ENCODE measurements at regions not wholly inside any gene's neighbourhood (a gene's known extent, or its start where the extent isn't known, plus 50 kb on each side); places are given as distances from the start of the nearest gene placed in this dataset.

GRCh38 chr6:48835421-48835958 is 627.6 kb downstream of the MMUT start:
- DNase-seq (ENCODE audit: low spot score), result no peak
- Mint-ChIP-seq H3K27me3 (ENCODE audit: insufficient read depth) (no peaks in the 10 kb centered on the region), H3K4me1 (ENCODE audit: low read depth) (no peaks in the 10 kb centered on the region)

GRCh38 chr6:48834706-48835105 is 628.3 kb downstream of the MMUT start:
- no peak overlapping the region for H3K27ac Mint-ChIP-seq
- H3K36me3 Mint-ChIP-seq (ENCODE audit: low read depth), result no peaks in the 10 kb centered on the region
- no peak for DNase-seq (ENCODE audit: low spot score)
- intact Hi-C loops (cut with micrococcal nuclease), result no loop called here
- H3K4me1 Mint-ChIP-seq (ENCODE audit: low read depth), result no peaks in the 10 kb centered on the region
- no peaks in the 10 kb centered on the region for H3K27me3 Mint-ChIP-seq (ENCODE audit: insufficient read depth)
- no peaks in the 10 kb centered on the region for H3K9me3 Mint-ChIP-seq
- H3K4me3 Mint-ChIP-seq, result no peak overlapping the region

More at GRCh38 chr6:48835421-48835958, 627.6 kb downstream of the MMUT start:
- Mint-ChIP-seq H3K4me3 (no peak overlapping the region), H3K36me3 (ENCODE audit: low read depth) (no peaks in the 10 kb centered on the region), H3K27ac (no peak overlapping the region), H3K9me3 (peaks cover 5% of the 10 kb centered on the region)
- intact Hi-C loops (cut with micrococcal nuclease), result no loop called here

DNA sequence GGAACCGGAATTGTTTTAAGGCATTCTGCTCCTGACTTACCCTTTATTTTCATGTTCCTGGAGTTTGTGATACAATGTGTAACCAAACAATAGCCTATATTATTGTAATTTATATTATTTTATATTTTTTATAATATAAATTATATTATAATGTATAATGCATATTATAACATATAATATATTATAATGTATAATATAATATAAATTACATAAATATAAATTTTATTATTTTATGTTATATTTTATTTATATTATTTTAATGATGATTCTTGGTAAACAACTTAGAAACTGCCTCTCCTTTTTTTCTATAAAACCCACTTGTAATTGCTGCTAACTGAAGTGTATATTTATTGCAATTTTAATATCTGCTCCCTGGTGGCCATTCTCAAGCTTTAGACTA is 629.1 kb downstream of the MMUT start:
- Mint-ChIP-seq H3K27ac (no peak overlapping the region), H3K4me3 (no peak overlapping the region), H3K36me3 (ENCODE audit: low read depth) (no peaks in the 10 kb centered on the region), H3K4me1 (ENCODE audit: low read depth) (no peaks in the 10 kb centered on the region), H3K27me3 (ENCODE audit: insufficient read depth) (no peaks in the 10 kb centered on the region), H3K9me3 (no peaks in the 10 kb centered on the region)
- intact Hi-C loops (cut with micrococcal nuclease), result no loop called here
- no peak for DNase-seq (ENCODE audit: low spot score)

GRCh38 chr6:48826901-48827701 is 636.0 kb downstream of the MMUT start:
- no peaks in the 10 kb centered on the region for H3K27me3 Mint-ChIP-seq (ENCODE audit: insufficient read depth)
- no peak for DNase-seq (ENCODE audit: low spot score)
- intact Hi-C loops (cut with micrococcal nuclease), result no loop called here

DNA sequence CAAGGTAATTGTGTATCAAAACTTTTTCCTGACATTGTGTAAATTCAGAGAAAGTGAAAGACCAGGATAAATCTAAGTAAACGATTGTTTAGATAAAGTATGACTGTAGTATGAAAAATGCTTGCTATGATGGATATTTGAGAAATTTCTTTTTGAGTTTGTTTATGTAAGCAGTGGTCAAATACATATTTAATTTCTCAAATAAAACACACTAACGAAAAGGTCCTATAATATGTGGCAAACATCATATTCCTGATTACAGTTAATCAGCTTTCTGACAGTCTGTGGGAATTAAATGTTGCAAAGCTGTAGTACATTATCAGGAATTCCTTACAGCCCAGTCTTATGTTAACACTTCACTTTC is 636.9 kb downstream of the MMUT start:
- intact Hi-C loops (cut with micrococcal nuclease), result no loop called here
- Mint-ChIP-seq H3K27me3 (ENCODE audit: insufficient read depth) (no peaks in the 10 kb centered on the region), H3K4me3 (no peak overlapping the region), H3K4me1 (ENCODE audit: low read depth) (no peaks in the 10 kb centered on the region), H3K36me3 (ENCODE audit: low read depth) (no peaks in the 10 kb centered on the region), H3K9me3 (peaks cover 4% of the 10 kb centered on the region), H3K27ac (no peak overlapping the region)
- DNase-seq (ENCODE audit: low spot score), result no peak

More at GRCh38 chr6:48826901-48827701, 636.0 kb downstream of the MMUT start:
- peaks cover 4% of the 10 kb centered on the region for H3K9me3 Mint-ChIP-seq
- H3K36me3 Mint-ChIP-seq (ENCODE audit: low read depth), result no peaks in the 10 kb centered on the region
- no peak overlapping the region for H3K27ac Mint-ChIP-seq
- H3K4me1 Mint-ChIP-seq (ENCODE audit: low read depth), result no peaks in the 10 kb centered on the region
- H3K4me3 Mint-ChIP-seq, result no peak overlapping the region

DNA sequence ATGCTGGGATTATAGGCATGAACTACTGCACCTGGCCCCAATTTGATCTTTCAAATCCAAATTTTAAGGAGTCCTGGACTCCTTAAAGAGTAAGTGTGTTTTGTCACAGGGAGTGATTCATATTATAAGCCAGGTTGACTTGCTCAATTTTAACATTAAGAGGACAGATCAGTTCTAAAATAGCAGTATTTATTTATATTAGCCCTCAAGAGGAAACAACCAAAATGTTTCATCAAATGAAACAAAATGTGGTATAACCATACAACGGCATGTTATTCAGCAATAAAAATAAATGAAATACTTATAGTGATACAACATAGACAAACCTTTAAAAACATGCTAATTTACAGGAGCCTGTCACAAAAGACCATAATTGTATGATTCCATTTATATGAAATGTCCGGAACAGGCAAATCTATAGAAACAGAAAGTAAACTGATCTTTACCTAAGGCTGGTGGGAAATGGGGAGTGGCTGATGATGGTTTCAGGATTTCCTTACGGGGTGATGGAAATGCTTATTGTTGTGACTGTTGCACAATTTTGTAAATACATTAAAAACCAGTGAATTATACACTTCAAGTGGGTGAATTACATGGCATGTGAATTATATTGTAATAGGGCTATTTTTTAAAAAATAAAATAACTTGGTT is 637.4 kb downstream of the MMUT start:
- Mint-ChIP-seq H3K4me3 (no peak overlapping the region), H3K27me3 (ENCODE audit: insufficient read depth) (no peaks in the 10 kb centered on the region), H3K4me1 (ENCODE audit: low read depth) (no peaks in the 10 kb centered on the region), H3K27ac (no peak overlapping the region), H3K9me3 (peaks cover 4% of the 10 kb centered on the region), H3K36me3 (ENCODE audit: low read depth) (no peaks in the 10 kb centered on the region)
- intact Hi-C loops (cut with micrococcal nuclease), result no loop called here
- DNase-seq (ENCODE audit: low spot score), result no peak

DNA sequence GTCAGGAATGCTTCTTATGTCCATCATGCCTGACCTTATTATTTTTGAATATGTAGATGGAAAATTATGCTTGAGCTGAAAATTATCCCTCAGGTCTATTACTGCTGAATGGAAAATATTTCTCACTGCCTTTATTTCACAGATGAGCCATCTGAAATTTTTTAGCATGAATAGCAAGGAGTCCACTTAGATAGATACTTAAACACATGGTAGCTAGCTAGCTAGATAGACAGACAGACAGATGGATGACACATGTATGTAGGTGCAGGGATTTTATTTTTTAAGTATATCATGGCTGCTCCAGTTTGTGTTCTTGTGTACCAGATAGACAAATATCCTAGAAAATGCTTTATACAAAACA is 645.0 kb downstream of the MMUT start:
- Mint-ChIP-seq H3K27me3 (ENCODE audit: insufficient read depth) (no peaks in the 10 kb centered on the region), H3K4me1 (ENCODE audit: low read depth) (no peaks in the 10 kb centered on the region), H3K9me3 (peaks cover 5% of the 10 kb centered on the region), H3K36me3 (ENCODE audit: low read depth) (no peaks in the 10 kb centered on the region), H3K4me3 (no peak overlapping the region), H3K27ac (no peak overlapping the region)
- DNase-seq (ENCODE audit: low spot score), result no peak
- intact Hi-C loops (cut with micrococcal nuclease), result no loop called here

GRCh38 chr6:48817333-48818051 is 645.6 kb downstream of the MMUT start:
- no peaks in the 10 kb centered on the region for H3K27me3 Mint-ChIP-seq (ENCODE audit: insufficient read depth)
- no peak overlapping the region for H3K27ac Mint-ChIP-seq
- H3K36me3 Mint-ChIP-seq (ENCODE audit: low read depth), result no peaks in the 10 kb centered on the region
- intact Hi-C loops (cut with micrococcal nuclease), result no loop called here
- H3K9me3 Mint-ChIP-seq, result peaks cover 5% of the 10 kb centered on the region
- H3K4me3 Mint-ChIP-seq, result no peak overlapping the region
- no peak for DNase-seq (ENCODE audit: low spot score)
- no peaks in the 10 kb centered on the region for H3K4me1 Mint-ChIP-seq (ENCODE audit: low read depth)

DNA sequence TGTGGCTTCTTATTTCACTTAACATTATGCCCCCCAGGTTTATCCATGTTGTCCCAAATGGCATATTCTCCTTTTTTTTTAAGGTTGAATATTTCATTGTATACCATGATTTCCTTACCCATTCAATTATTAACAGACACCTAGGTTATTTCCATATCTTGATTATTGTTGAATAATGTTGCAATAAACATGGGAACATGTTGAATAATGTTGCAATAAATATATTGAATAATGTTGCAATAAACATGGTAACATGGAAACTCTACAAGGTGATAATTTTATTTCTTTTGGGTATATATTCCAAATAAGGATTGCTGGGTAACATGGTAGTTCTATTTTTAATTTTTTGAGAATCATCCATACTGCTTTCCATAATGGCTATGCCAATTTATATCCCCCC is 648.1 kb downstream of the MMUT start:
- Mint-ChIP-seq H3K4me3 (no peak overlapping the region), H3K9me3 (peaks cover 5% of the 10 kb centered on the region), H3K27ac (no peak overlapping the region), H3K36me3 (ENCODE audit: low read depth) (no peaks in the 10 kb centered on the region), H3K4me1 (ENCODE audit: low read depth) (no peaks in the 10 kb centered on the region), H3K27me3 (ENCODE audit: insufficient read depth) (no peaks in the 10 kb centered on the region)
- intact Hi-C loops (cut with micrococcal nuclease), result no loop called here
- no peak for DNase-seq (ENCODE audit: low spot score)

DNA sequence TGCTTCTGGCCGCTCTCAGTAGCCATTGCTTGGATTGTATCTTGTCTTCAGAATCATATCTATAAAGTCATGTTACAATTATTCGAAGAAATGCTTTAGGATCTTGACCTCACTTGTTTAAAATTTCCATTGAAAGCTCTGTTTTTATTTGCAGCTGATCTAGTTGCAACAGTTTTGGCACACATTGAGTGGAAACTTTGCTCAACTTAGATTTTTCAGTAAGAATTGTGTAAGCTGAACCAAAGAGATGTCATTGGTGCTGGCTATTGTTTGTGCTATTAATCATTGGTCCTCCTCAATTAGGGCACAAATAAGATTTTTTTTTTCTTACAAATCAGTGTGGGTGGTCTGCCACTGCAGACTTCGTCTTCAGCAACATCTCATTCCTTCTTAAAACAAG is 649.2 kb downstream of the MMUT start:
- H3K4me1 Mint-ChIP-seq (ENCODE audit: low read depth), result no peaks in the 10 kb centered on the region
- intact Hi-C loops (cut with micrococcal nuclease), result no loop called here
- no peak overlapping the region for H3K27ac Mint-ChIP-seq
- H3K9me3 Mint-ChIP-seq, result no peaks in the 10 kb centered on the region
- no peak for DNase-seq (ENCODE audit: low spot score)
- H3K4me3 Mint-ChIP-seq, result no peak overlapping the region
- H3K36me3 Mint-ChIP-seq (ENCODE audit: low read depth), result no peaks in the 10 kb centered on the region
- H3K27me3 Mint-ChIP-seq (ENCODE audit: insufficient read depth), result no peaks in the 10 kb centered on the region

GRCh38 chr6:48809700-48810099 is 653.4 kb downstream of the MMUT start:
- no peak for DNase-seq (ENCODE audit: low spot score)
- intact Hi-C loops (cut with micrococcal nuclease), result no loop called here
- Mint-ChIP-seq H3K27ac (no peak overlapping the region), H3K27me3 (ENCODE audit: insufficient read depth) (no peaks in the 10 kb centered on the region), H3K36me3 (ENCODE audit: low read depth) (no peaks in the 10 kb centered on the region), H3K9me3 (no peaks in the 10 kb centered on the region), H3K4me3 (no peak overlapping the region), H3K4me1 (ENCODE audit: low read depth) (no peaks in the 10 kb centered on the region)

DNA sequence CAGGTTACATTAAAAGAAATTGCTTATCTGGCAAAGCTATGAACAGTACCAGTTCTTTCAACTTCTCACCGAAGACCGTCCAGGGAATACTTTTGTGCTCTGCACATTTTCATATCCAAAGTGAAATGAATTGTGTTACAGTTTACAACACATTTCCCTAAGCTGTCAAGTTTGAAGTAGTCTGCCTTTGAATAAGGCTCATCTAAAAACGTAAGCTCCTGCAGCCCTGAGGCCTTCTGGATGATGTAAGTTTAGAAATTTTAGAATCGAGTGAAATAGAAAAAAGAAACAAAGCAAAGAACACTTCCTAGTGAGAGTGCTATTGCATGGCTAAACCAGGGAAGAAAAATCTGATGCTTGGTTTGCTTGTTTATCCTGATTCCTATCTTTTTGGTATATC is 653.8 kb downstream of the MMUT start:
- no peak overlapping the region for H3K27ac Mint-ChIP-seq
- H3K4me1 Mint-ChIP-seq (ENCODE audit: low read depth), result no peaks in the 10 kb centered on the region
- no peak for DNase-seq (ENCODE audit: low spot score)
- H3K4me3 Mint-ChIP-seq, result no peak overlapping the region
- H3K36me3 Mint-ChIP-seq (ENCODE audit: low read depth), result no peaks in the 10 kb centered on the region
- intact Hi-C loops (cut with micrococcal nuclease), result no loop called here
- H3K9me3 Mint-ChIP-seq, result no peaks in the 10 kb centered on the region
- no peaks in the 10 kb centered on the region for H3K27me3 Mint-ChIP-seq (ENCODE audit: insufficient read depth)

DNA sequence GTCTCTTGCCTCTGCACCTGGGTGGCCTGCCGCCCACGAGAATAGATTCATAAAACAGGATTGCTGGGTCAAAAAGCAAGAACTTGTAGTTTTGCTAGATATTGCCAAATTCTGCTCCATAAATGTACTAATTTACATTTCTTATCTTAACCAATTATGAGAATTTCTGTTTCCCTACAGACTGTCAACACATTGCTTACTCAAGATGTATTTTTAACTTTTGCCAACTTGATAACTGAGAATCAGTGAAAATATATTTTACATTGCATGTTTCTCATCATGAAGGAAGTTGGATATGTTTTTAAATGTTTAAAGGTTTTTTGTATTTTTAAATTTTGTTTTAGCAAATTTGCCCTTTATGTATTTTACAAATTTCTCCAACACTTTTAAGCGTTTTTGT is 664.8 kb downstream of the MMUT start:
- no peaks in the 10 kb centered on the region for H3K27me3 Mint-ChIP-seq (ENCODE audit: insufficient read depth)
- no peak for DNase-seq (ENCODE audit: low spot score)
- no peaks in the 10 kb centered on the region for H3K36me3 Mint-ChIP-seq (ENCODE audit: low read depth)
- H3K27ac Mint-ChIP-seq, result no peak overlapping the region
- intact Hi-C loops (cut with micrococcal nuclease), result no loop called here
- no peak overlapping the region for H3K4me3 Mint-ChIP-seq
- H3K9me3 Mint-ChIP-seq, result peaks cover under 1% of the 10 kb centered on the region
- H3K4me1 Mint-ChIP-seq (ENCODE audit: low read depth), result no peaks in the 10 kb centered on the region

All from activated T-helper 1 cell treated with anti-CD3 and anti-CD28 coated beads, Interleukin-12 subunit alpha, Interleukin-12 subunit beta, Interleukin-2, Interleukin-4 antibody, amounts not matched to agents 30 ng/mL and 10 ng/mL and 1 ng/mL, durations not matched to agents 14 hours and 24 hours and 36 hours (primary cell).